OCI-LY1 (cell line): ENCODE measurements at regions not wholly inside any gene's neighbourhood (a gene's known extent, or its start where the extent isn't known, plus 50 kb on each side); places are given as distances from the start of the nearest gene placed in this dataset.
"Not testable (repeated sequence)": the region's sequence is repeated elsewhere in the genome, so short reads cannot be mapped to it uniquely, and the experiment has no call there.

Source experiments
- H2AFZ ChIP-seq: fragments of 200-600 bp; sonication (generic), shearing (Covaris generic); 2 replicates; pipeline ENCODE4 v1.6.0; 2014; ENCODE audit warnings: antibody characterized with exemption, mild to moderate bottlenecking, low read length
- H3F3A ChIP-seq: fragments of 200-600 bp; sonication (generic), shearing (Covaris generic); 2 replicates; pipeline ENCODE4 v1.6.0; 2014; ENCODE audit warnings: mild to moderate bottlenecking, antibody characterized with exemption, low read length, moderate library complexity; ENCODE audit not compliant: insufficient read depth
- H3K27ac ChIP-seq: fragments of 200-600 bp; sonication (generic); 2 replicates; pipeline ENCODE4 v1.5.1; 2014; ENCODE audit warnings: low read length, mixed run types, mild to moderate bottlenecking, low read depth; ENCODE audit not compliant: poor library complexity, severe bottlenecking
- H3K27me3 ChIP-seq: fragments of 200-600 bp; sonication (generic); 2 replicates; pipeline ENCODE4 v1.6.0; 2014; ENCODE audit warnings: antibody characterized with exemption, mild to moderate bottlenecking, low read length, moderate library complexity; ENCODE audit not compliant: insufficient read depth
- H3K36me3 ChIP-seq: fragments of 200-600 bp; sonication (generic); 2 replicates; pipeline ENCODE4 v1.6.1; 2014; ENCODE audit warnings: mild to moderate bottlenecking, antibody characterized with exemption, low read length, moderate library complexity, mixed read lengths; ENCODE audit not compliant: insufficient read depth
- H3K4me1 ChIP-seq: fragments of 200-600 bp; sonication (generic); 2 replicates; pipeline ENCODE4 v1.5.1; 2014; ENCODE audit warnings: mild to moderate bottlenecking, low read length, moderate library complexity; ENCODE audit not compliant: insufficient read depth, severe bottlenecking
- H3K4me2 ChIP-seq: fragments of 200-600 bp; sonication (generic), shearing (Covaris generic); 2 replicates; pipeline ENCODE4 v1.6.1; 2014; ENCODE audit warnings: low read length
- H3K4me3 ChIP-seq: fragments of 200-600 bp; sonication (generic); 2 replicates; pipeline ENCODE4 v1.5.1; 2014; ENCODE audit warnings: low read length, low read depth, mild to moderate bottlenecking, mixed read lengths; ENCODE audit not compliant: poor library complexity, severe bottlenecking
- H3K79me2 ChIP-seq: fragments of 200-600 bp; shearing (Covaris generic); 2 replicates; pipeline ENCODE4 v1.6.1; 2016; ENCODE audit warnings: mixed run types, low read length, mixed read lengths; ENCODE audit not compliant: insufficient read depth
- H3K9ac ChIP-seq: fragments of 200-600 bp; sonication (generic), shearing (Covaris generic); 2 replicates; pipeline ENCODE4 v1.6.1; 2014; ENCODE audit warnings: mild to moderate bottlenecking, low read length, mixed read lengths
- H3K9me2 ChIP-seq: fragments of 200-600 bp; sonication (generic), shearing (Covaris generic); 2 replicates; pipeline ENCODE4 v1.6.1; 2014; ENCODE audit warnings: low read depth, mild to moderate bottlenecking, low read length, mixed read lengths
- H3K9me3 ChIP-seq: fragments of 200-600 bp; shearing (Covaris generic); 2 replicates; pipeline ENCODE4 v1.6.1; 2014; ENCODE audit warnings: low read length, mixed read lengths
- H4K20me1 ChIP-seq: fragments of 200-600 bp; sonication (generic), shearing (Covaris generic); 2 replicates; pipeline ENCODE4 v1.6.0; 2016; ENCODE audit warnings: mild to moderate bottlenecking, low read length; ENCODE audit not compliant: insufficient read depth
- CTCF ChIP-seq: fragments of 200-600 bp; sonication (generic), shearing (Covaris generic); IDR thresholded peaks from 2 replicates; pipeline ENCODE4 v1.5.1; 2017; ENCODE audit warnings: mild to moderate bottlenecking, antibody characterized with exemption, low read length, moderate library complexity, mixed read lengths
- EZH2 ChIP-seq: fragments of 200-600 bp; sonication (generic), shearing (Covaris generic); IDR thresholded peaks from 2 replicates; pipeline ENCODE4 v1.8.0; 2017; ENCODE audit warnings: borderline replicate concordance, mixed run types, mild to moderate bottlenecking, antibody characterized with exemption, low read length, moderate library complexity, mixed read lengths

GRCh38 chrX:109922190-109922589, 80.7 kb upstream of the TMEM164 start:
- no peaks in the 10 kb centered on the region for H3F3A ChIP-seq
- H3K27me3 ChIP-seq: no peaks in the 10 kb centered on the region
- H3K4me3 ChIP-seq: no peak overlapping the region
- H3K9me2 ChIP-seq: no peaks in the 10 kb centered on the region
- no peaks in the 10 kb centered on the region for H3K79me2 ChIP-seq
- no peaks in the 10 kb centered on the region for H3K9me3 ChIP-seq
- no peaks in the 10 kb centered on the region for H3K4me1 ChIP-seq
- H3K27ac ChIP-seq: no peak overlapping the region
- TF ChIP-seq EZH2 (no peak), CTCF (no peak)
- no peaks in the 10 kb centered on the region for H4K20me1 ChIP-seq
- H2AFZ ChIP-seq: no peak overlapping the region
- no peaks in the 10 kb centered on the region for H3K36me3 ChIP-seq
- H3K4me2 ChIP-seq: no peak overlapping the region
- no peak overlapping the region for H3K9ac ChIP-seq

- not testable (repeated sequence) for H3F3A ChIP-seq, H3K27ac ChIP-seq, H3K9me3 ChIP-seq, H4K20me1 ChIP-seq, H3K27me3 ChIP-seq, H3K4me2 ChIP-seq, H3K4me1 ChIP-seq, H3K79me2 ChIP-seq, H3K9me2 ChIP-seq, H2AFZ ChIP-seq, H3K4me3 ChIP-seq, H3K36me3 ChIP-seq, H3K9ac ChIP-seq
Observed at GRCh38 chrX:109925003-109925402, 77.9 kb upstream of the TMEM164 start.

- TF ChIP-seq CTCF (no peak), EZH2 (no peak)
- H3K9me3 ChIP-seq: no peaks in the 10 kb centered on the region
- no peak overlapping the region for H3K4me3 ChIP-seq
- no peaks in the 10 kb centered on the region for H3K79me2 ChIP-seq
- no peak overlapping the region for H2AFZ ChIP-seq
- H3K36me3 ChIP-seq: no peaks in the 10 kb centered on the region
- H3K27ac ChIP-seq: no peak overlapping the region
- no peaks in the 10 kb centered on the region for H3F3A ChIP-seq
- no peaks in the 10 kb centered on the region for H3K9me2 ChIP-seq
- H4K20me1 ChIP-seq: no peaks in the 10 kb centered on the region
- H3K4me2 ChIP-seq: no peak overlapping the region
- H3K4me1 ChIP-seq: no peaks in the 10 kb centered on the region
- no peaks in the 10 kb centered on the region for H3K27me3 ChIP-seq
- no peak overlapping the region for H3K9ac ChIP-seq
Observed at GRCh38 chrX:109925656-109926055, 77.3 kb upstream of the TMEM164 start.

GRCh38 chrX:109926118-109926517, 76.8 kb upstream of the TMEM164 start:
- Histone ChIP-seq H3K9ac (no peak overlapping the region), H3K27ac (no peak overlapping the region), H3K36me3 (no peaks in the 10 kb centered on the region), H3K4me1 (no peaks in the 10 kb centered on the region), H3K4me3 (no peak overlapping the region), H2AFZ (no peak overlapping the region), H3F3A (no peaks in the 10 kb centered on the region), H3K9me2 (no peaks in the 10 kb centered on the region), H3K27me3 (no peaks in the 10 kb centered on the region), H3K9me3 (no peaks in the 10 kb centered on the region), H3K4me2 (no peak overlapping the region), H3K79me2 (no peaks in the 10 kb centered on the region), H4K20me1 (no peaks in the 10 kb centered on the region)
- TF ChIP-seq CTCF (no peak), EZH2 (no peak)
